Fibroblast of lung (primary cell): ENCODE measurements at regions not wholly inside any gene's neighbourhood (a gene's known extent, or its start where the extent isn't known, plus 50 kb on each side); places are given as distances from the start of the nearest gene placed in this dataset.

ENCODE experiments used
- DNase-seq, 2 donors: peaks; one replicate each; pipeline versions ENCODE4 v3.0.0 to v3.0.0-alpha.2; 2010; ENCODE audit warnings: low read depth in 2 of 2
- H2AFZ ChIP-seq: 2 replicates; pipeline ENCODE4 v1.5.1; 2012; ENCODE audit warnings: low read length, control low read depth, inconsistent platforms
- H3K27ac ChIP-seq: 2 replicates; pipeline ENCODE4 v1.5.1; 2011; ENCODE audit warnings: low read length, control low read depth; ENCODE audit not compliant: insufficient read depth
- H3K27me3 ChIP-seq: 2 replicates; pipeline ENCODE4 v1.5.1; 2011; ENCODE audit warnings: mild to moderate bottlenecking, low read length; ENCODE audit not compliant: control insufficient read depth, insufficient read depth
- H3K36me3 ChIP-seq: 2 replicates; pipeline ENCODE4 v1.5.1; 2011; ENCODE audit warnings: low read length; ENCODE audit not compliant: control insufficient read depth, insufficient read depth
- H3K4me1 ChIP-seq: 2 replicates; pipeline ENCODE4 v1.5.1; 2011; ENCODE audit warnings: low read length; ENCODE audit not compliant: control insufficient read depth, insufficient read depth; ENCODE audit errors: extremely low read depth
- H3K4me2 ChIP-seq: 2 replicates; pipeline ENCODE4 v1.5.1; 2011; ENCODE audit warnings: low read length, control low read depth; ENCODE audit not compliant: insufficient read depth; ENCODE audit errors: extremely low read depth
- H3K4me3 ChIP-seq, 4 experiments: fragments of 200-600 bp in 1 of 4; sonication (generic) in 1 of 4; replicated peaks in 1 of 4; 2 replicates each; pipeline ENCODE4 v1.5.1; 2011 to 2016; ENCODE audit warnings: low read length in 4 of 4, low read depth in 3 of 4, mild to moderate bottlenecking in 3 of 4, control low read depth in 2 of 4, inconsistent platforms in 1 of 4, mixed read lengths in 1 of 4; ENCODE audit not compliant: insufficient read depth in 1 of 4; ENCODE audit errors: control extremely low read depth in 1 of 4
- H3K79me2 ChIP-seq: 2 replicates; pipeline ENCODE4 v1.5.1; 2012; ENCODE audit warnings: mild to moderate bottlenecking, low read length, inconsistent platforms; ENCODE audit not compliant: control insufficient read depth, insufficient read depth
- H3K9ac ChIP-seq: 2 replicates; pipeline ENCODE4 v1.5.1; 2011; ENCODE audit warnings: mild to moderate bottlenecking, low read length, control low read depth; ENCODE audit not compliant: insufficient read depth
- H3K9me3 ChIP-seq: 2 replicates; pipeline ENCODE4 v1.5.1; 2012; ENCODE audit warnings: low read depth, low read length; ENCODE audit not compliant: control insufficient read depth, insufficient read depth
- H4K20me1 ChIP-seq: 2 replicates; pipeline ENCODE4 v1.5.1; 2011; ENCODE audit warnings: low read length; ENCODE audit not compliant: control insufficient read depth, insufficient read depth; ENCODE audit errors: extremely low read depth
- CTCF ChIP-seq, 2 donors: IDR thresholded peaks in 1 of 2; conservative IDR thresholded peaks in 1 of 2; 1 replicate in 1 of 2; 2 replicates in 1 of 2; pipeline ENCODE4 v1.5.1; 2011 to 2012; ENCODE audit warnings: low read length in 2 of 2, control low read depth in 1 of 2, inconsistent platforms in 1 of 2, low read depth in 1 of 2, mild to moderate bottlenecking in 1 of 2
- EZH2 ChIP-seq: IDR thresholded peaks from 2 replicates; pipeline ENCODE4 v1.5.1; 2012; ENCODE audit warnings: low read length, control low read depth, mild to moderate bottlenecking; ENCODE audit errors: missing control alignments

DNA sequence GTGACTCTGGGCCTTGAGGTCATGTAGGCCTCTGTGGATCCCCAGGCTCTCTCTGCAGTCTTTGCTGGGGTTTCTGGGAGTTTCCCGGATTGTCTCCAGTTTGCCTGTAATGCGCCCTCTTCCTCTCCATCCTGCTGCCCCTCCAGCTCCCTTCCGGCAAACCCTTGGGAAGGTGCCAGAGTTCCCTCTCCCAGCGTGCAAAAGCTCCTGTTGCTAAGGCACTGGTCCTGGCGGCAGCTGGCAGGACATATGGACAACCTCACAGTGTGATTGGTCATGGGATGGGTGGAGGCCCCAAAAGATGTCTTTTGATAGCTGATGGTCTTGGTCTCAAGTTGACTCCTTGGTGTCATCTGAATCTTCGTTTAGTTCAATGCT is 320.1 kb downstream of the CYP26B1 start:
- H3K4me1 ChIP-seq = peaks cover 10% of the 10 kb centered on the region
- TF ChIP-seq EZH2 (no peak), CTCF (conservative IDR thresholded peaks at IDR 0.05 in 1 of 2, IDR thresholded peaks at IDR 0.05 in 1 of 2; ENCODE audit: low read depth in 1 of 2, low read length in 2 of 2) (no peak)

GRCh38 chr2:71826826-71827523 is 320.7 kb downstream of the CYP26B1 start:
- no peak overlapping the region for H2AFZ ChIP-seq
- H3K4me2 ChIP-seq = no peak overlapping the region
- no peaks in the 10 kb centered on the region for H3K9me3 ChIP-seq
- no peak for TF ChIP-seq CTCF (conservative IDR thresholded peaks at IDR 0.05 in 1 of 2, IDR thresholded peaks at IDR 0.05 in 1 of 2; ENCODE audit: low read depth in 1 of 2, low read length in 2 of 2)
- no peak for TF ChIP-seq EZH2
- H3K4me1 ChIP-seq = peaks cover 10% of the 10 kb centered on the region
- H3K9ac ChIP-seq = no peak overlapping the region
- H4K20me1 ChIP-seq = no peaks in the 10 kb centered on the region
- H3K27ac ChIP-seq = no peak overlapping the region
- no peak overlapping the region for H3K4me3 ChIP-seq
- H3K27me3 ChIP-seq = no peaks in the 10 kb centered on the region
- DNase-seq = no peak
- H3K79me2 ChIP-seq = no peaks in the 10 kb centered on the region
- no peaks in the 10 kb centered on the region for H3K36me3 ChIP-seq

More for the DNA sequence above, 320.1 kb downstream of the CYP26B1 start:
- Histone ChIP-seq H3K79me2 (no peaks in the 10 kb centered on the region), H3K36me3 (no peaks in the 10 kb centered on the region), H2AFZ (no peak overlapping the region), H3K4me2 (no peak overlapping the region), H3K9me3 (no peaks in the 10 kb centered on the region), H4K20me1 (no peaks in the 10 kb centered on the region), H3K27me3 (no peaks in the 10 kb centered on the region), H3K9ac (no peak overlapping the region), H3K4me3 (no peak overlapping the region), H3K27ac (no peak overlapping the region)
- DNase-seq = no peak

DNA sequence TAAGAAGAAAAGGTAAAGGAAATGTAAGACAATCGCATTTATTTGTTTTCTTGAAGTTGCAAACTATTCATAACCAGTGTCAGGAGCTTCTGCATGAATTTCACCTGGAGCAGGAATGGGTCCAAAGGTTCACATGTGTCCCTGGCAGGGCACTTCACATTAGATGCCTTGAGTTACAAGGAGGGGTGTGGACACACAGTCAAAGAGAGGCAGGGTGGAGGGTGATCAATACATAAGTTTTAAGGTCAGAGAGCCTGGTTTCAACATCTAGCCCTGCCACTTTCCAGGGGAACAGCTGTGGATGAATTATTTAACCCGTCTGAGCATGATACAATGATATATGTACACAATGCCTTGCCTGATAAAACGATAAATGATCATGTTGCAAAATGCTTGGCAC is 321.4 kb downstream of the CYP26B1 start:
- Histone ChIP-seq H2AFZ (no peak overlapping the region), H3K79me2 (no peaks in the 10 kb centered on the region), H3K4me2 (no peak overlapping the region), H4K20me1 (no peaks in the 10 kb centered on the region), H3K9ac (no peak overlapping the region), H3K27me3 (no peaks in the 10 kb centered on the region), H3K27ac (no peak overlapping the region), H3K4me3 (no peak overlapping the region), H3K9me3 (no peaks in the 10 kb centered on the region), H3K4me1 (peaks cover 6% of the 10 kb centered on the region), H3K36me3 (no peaks in the 10 kb centered on the region)
- no peak for DNase-seq
- TF ChIP-seq CTCF (conservative IDR thresholded peaks at IDR 0.05 in 1 of 2, IDR thresholded peaks at IDR 0.05 in 1 of 2; ENCODE audit: low read depth in 1 of 2, low read length in 2 of 2) (no peak), EZH2 (no peak)
